ENCODE measurements at regions not wholly inside any gene's neighbourhood (a gene's known extent, or its start where the extent isn't known, plus 50 kb on each side); places are given as distances from the start of the nearest gene placed in this dataset.

DNA sequence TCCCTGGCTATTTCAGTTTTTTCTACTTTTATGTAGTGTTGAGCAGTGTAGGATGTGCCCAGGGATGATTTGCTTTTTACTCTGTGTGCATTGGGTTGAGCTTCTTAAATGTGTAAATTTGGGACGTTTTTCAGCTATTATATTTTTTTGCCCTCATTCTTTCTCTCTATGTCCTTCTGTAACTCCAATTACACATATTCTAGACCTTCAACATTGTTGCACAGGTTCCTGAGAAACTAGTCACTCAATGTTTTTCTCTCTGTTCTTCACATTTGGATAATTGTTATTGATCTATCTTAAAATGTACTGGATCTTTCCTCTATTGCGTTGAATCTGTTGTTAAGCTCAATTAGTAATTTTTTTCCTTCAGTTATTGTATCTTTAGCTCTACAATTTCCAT lies 162.7 kb upstream of the TCF21 start:
- TF ChIP-seq, protein P1, sequence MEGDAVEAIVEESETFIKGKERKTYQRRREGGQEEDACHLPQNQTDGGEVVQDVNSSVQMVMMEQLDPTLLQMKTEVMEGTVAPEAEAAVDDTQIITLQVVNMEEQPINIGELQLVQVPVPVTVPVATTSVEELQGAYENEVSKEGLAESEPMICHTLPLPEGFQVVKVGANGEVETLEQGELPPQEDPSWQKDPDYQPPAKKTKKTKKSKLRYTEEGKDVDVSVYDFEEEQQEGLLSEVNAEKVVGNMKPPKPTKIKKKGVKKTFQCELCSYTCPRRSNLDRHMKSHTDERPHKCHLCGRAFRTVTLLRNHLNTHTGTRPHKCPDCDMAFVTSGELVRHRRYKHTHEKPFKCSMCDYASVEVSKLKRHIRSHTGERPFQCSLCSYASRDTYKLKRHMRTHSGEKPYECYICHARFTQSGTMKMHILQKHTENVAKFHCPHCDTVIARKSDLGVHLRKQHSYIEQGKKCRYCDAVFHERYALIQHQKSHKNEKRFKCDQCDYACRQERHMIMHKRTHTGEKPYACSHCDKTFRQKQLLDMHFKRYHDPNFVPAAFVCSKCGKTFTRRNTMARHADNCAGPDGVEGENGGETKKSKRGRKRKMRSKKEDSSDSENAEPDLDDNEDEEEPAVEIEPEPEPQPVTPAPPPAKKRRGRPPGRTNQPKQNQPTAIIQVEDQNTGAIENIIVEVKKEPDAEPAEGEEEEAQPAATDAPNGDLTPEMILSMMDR (IDR thresholded peaks at IDR 0.05): no peak
- TF ChIP-seq POLR2A (IDR thresholded peaks at IDR 0.05; ENCODE audit: low read depth) (no peak), POLR2AphosphoS5 (IDR thresholded peaks at IDR 0.05) (no peak), EP300 (IDR thresholded peaks at IDR 0.05) (no peak)
